Activated CD4-positive, alpha-beta T cell treated with anti-CD3 and anti-CD28 coated beads, Interleukin-2, Interleukin-6, amounts not matched to agents 100 ng/mL and 50 ng/mL, durations not matched to agents 16 hours and 8 hours (primary cell): ENCODE measurements at regions not wholly inside any gene's neighbourhood (a gene's known extent, or its start where the extent isn't known, plus 50 kb on each side); places are given as distances from the start of the nearest gene placed in this dataset.

ENCODE experiments used
- DNase-seq: peaks from one replicate; pipeline ENCODE4 v3.0.0-alpha.2; 2020

DNA sequence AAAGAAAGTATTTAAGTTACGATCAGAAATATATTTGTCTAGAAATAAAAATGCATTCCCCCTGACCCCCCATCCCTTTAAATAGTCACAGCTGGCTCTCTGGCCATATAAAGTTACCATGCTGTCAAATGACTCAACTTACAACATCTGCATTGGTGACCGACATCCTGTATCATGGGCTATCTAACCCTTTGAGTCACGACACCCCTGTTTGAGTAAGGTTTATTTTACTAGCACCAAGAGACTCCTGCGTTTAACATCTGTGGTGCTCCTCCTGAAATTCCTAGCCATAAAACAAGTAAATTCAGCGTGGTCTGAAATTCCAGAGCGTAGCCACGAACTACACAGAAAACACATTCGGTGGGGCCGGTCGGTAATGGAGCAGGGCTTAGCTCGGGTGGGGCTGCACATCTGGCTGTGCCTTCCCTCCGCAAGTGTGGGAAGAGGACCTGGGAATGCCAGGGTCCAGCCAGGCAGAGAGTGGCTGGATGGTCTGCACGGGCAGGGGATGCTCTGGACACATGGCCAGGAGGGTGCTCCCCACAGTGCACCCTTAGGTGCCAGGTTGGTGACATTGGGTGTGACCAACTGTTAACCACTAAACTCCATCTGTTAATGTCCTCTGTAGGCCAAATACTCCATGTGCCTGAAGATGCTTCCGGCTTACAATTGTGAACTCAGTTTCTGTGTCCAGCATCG lies 53.0 kb upstream of the CLDN14 start:
- no peak for DNase-seq

DNA sequence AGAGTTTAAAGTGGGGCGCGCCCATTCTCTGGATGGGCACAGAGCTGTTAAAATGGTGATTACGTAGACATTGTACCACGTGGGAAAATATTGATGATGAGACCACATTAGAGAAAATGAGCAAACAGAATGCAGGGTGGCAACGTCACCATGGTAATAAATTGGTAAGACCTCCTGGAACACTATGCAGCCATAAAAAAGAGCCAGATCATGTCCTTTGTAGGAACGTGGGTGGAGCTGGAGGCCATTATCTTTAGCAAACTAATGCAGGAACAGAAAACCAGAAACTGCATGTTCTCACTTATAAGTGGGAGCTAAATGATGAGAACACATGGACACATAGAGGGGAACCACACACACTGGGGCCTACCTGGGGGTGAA lies 53.5 kb upstream of the CLDN14 start:
- DNase-seq: no peak

DNA sequence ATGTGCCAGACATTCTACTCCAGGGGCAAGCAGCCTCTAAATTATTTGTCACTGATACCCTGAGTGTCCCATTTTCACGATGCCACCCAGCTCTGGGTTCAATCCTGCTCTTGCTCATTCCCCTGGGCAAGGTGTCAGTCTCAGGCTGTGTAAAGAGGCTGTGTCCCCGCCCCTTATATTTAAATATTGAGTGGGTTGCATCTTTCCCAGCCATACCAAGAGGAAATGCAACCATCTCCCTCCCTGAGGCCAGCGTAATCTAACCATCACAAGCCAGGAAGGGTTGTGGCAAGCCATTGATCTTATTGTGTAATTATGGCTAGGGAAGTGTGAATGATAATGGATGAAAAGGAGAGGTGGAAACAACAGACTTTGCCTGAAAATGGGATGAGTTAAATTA lies 54.7 kb upstream of the CLDN14 start:
- no peak for DNase-seq

DNA sequence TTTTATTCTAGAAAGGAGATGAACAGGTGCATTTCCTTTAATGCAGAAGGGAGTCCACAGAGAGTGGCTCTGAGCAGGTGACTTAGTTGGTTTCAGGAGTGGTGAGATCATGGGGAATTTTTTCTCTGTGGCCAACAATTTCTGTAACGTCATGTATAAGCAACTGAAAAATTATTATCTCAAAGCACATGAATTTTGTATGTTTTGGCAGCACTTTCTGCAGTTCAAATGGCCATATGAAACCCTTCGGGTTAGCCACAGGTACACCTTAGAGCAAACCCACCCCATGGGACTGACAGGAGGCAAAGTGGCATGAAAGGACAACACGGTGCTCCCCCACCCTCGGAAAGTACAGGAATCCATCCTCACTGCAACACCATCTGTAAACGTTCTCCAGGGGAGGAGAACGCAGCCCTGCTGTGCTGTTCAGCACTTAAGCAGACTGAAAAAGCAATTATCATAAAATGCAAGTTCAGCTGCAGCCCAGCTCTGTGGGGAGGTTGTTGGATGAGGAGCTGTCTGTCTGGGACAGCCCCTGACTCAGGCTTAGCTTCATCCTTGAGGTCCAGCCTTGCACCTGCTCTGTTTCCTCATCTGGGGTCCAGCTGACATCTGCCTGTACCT lies 55.8 kb upstream of the CLDN14 start:
- DNase-seq: no peak

DNA sequence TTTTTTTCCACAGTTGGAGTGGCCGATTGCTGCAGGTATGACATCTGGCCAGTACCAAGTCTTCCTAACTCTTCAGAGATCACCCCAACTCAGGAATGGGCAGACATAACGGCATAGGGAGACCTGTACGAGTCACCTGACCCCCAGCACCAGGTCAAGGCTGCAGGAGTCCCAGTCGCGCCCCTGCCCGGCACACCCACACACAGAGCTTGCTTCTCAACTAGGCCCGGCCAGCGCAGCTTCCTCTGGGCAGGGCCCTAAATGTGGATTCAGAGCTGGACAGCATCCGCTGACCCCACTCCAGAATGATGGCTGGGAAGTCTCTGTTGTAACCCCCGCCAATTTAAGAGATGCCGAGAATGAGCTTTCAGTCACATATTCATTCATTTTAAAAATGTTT lies 58.8 kb upstream of the CLDN14 start:
- no peak for DNase-seq

DNA sequence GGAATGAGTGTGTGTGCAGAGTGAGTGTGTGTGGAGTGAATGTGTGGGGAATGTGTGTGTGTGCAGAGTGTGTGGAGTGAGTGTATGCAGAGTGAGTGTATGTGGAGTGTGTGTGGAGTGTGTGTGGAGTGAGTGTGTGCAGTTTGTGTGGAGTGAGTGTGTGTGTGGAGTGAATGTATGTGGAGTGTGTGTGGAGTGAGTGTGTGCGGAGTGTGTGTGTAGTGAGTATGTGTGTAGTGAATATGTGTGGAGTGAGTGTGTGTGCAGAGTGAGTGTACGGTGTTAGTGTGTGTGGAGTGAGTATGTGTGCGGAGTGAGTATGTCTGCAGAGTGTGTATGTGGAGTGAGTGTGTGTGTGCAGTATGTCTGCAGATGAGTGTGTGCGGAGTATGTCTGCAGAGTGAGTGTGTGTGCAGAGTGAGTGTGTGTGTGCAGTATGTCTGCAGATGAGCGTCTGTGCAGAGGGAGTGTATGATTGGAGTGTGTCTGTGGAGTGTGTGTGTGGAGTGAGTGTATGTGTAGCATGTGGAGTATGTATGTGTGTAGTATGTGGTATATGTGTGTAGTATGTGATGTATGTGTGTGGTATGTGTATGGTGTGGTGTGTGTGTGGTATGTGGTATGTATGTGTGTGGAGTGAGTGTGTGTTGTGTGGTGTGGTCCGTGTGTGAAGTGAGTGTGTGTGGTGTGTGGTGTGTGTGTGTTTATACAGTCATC lies 59.7 kb upstream of the CLDN14 start:
- no peak for DNase-seq

DNA sequence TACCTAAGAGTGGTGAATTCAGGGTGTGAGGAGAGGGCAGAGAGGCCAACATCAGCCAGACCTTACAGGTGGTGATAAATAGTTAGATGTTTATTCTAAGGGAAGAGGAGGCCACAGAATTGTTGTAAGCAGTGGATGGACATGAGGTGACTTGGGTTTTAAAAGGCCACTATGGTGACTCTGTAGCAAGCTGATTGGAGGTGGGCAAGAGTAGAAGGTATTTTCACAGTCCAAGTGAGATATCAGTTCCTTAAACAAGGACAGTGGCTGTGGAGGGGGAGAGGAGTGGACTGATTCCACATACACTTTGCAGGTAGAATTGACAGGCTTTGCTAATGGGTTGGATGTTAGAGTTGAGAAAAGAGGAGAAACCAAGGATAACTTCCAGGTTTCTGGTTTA lies 60.8 kb upstream of the CLDN14 start:
- DNase-seq: no peak

DNA sequence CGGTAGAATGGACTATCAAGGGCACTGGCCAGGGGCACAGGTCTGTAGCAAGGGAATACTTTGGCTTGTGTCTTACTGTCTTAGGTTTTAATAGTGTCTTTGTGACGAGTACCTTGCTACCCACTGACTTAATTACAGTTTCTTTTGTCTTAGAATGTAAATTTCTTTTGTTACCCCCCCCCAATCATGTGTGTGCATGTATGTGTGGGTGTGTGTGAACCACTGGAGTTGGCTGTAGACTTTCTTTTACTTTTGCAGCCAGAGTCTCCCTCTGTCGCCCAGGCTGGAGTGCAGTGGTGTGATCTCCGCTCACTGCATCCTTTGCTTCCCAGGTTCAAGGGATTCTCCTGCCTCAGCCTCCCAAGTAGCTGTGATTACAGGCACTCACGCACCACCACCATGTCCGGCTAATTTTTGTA lies 61.8 kb upstream of the CLDN14 start:
- DNase-seq: no peak

DNA sequence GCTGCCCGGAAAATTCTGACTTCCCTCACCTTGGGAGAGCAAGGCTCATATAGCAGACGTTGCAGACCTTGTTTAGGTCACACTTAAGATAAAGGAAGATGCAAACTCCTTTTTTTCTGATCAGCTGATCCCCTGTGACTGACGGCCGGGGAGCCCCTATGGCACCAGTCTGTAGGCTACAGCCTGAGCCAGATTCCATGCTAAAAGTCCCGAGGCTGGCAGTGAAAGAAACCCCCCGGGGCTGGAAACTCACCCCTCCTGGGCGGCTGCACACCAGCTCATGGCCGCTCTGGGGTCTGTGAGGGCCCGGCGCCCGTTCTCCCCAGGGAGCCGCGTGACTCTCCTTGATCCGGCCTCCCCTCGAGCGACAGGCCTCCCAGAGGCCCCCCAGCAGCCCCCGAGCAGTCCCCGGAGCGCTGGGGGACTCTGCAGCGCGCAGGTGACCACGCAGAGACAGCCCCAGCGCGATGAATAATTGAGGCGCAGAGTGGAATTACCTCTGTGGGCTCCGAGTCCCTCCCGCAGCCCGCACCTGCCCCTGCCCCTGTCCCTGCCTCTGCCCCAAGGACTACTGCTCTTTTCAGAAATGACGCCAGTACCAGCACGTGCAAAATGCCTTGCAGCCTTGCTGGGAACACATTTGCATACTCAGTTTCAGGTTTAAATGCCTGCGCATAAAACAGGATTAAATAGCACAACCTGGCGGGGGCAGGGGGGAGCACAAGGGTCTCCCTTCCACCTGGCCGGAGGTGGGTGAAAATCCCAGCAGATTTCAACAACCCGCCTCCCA lies 62.6 kb upstream of the CLDN14 start:
- peak; percentile 18 for DNase-seq

DNA sequence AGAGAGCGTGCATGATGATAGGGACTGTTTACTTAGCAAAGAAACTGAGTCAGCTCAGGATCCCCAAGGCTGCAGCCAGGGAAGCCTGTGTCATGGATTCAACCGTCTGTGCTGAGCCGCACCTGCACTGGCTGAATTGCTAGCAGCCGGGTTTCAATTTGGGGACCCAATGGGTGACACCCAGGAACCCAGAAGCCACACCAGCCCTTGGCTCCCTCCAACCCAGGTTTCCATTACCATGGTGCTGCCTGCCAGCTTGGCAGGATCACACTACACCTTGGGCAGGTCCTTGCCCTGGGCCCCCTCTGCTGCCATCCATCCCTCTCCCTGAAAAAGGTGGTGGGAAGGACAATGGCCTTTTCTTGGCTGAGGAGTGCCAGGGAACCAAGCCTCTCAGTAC lies 64.0 kb upstream of the CLDN14 start:
- DNase-seq: no peak

DNA sequence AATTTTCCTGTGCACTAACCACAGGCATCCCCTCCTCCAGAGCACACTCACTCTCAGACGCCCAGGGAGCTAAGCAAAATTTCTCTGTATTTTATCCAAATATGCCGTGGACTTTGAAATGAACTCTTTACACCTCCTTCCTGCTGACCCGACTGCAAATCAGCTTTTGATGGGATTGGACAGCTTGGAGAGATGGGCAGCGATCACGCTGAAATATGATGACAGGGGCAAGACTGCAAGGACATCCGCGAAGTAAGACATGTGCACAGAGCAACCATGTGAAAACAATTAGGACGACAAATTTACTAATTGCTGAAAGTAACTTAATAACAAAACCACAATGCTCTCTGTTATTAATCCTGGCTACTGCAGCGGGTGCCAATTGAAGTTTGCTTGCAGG lies 64.6 kb upstream of the CLDN14 start:
- no peak for DNase-seq

DNA sequence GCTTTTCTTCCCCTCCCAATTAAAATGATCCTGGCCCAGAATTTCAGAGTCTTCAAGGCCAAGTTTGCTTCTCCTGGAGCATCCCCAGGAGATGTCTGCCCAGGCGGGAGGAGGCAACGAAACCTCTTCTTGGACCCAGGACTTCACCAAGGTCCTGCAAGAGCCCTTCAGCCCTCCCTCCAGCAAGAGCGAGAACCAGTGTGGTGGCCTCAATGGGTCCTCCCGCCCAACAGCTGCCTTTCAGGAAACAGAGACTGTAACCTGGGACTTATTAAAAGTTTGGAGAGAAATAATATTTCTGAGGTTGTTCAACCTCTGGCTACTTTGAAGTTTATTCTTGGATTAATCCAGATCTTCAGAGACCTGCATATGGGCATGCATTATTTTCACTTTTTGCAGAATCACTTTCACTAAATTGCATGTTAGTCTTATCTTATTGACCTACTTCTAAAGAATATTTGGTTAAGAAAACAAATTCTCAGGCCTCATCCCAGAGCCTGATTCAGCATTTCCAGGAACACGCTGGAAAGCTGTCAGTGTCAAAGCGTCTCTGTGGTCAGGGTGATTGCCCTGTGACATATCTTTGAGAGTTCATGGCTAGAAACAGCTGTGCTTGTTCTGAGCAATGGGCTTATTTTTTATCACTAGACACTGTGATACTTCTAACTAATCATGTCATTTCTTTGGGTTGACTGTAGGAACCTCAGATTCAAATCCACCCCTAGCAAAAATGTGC lies 66.0 kb upstream of the CLDN14 start:
- no peak for DNase-seq

DNA sequence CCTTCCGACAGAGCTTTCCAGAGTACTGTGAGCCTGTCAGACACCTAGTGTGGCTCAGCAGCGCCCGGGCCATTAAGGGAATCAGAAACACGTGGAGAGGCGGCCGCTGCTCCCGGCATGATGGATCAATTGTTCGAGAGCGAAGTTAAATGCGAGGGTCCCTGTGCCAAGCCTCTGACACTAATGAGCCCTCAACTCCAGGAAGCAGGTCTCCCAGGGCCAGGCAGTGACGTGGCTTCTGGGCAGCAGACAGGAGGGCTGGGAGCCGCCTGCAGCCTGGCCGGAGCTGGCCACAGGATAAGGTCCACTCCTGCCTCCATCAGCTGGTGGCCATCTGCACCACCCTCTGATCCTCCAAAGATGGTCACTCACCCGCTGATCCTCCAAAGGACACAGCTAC lies 67.5 kb upstream of the CLDN14 start:
- no peak for DNase-seq

DNA sequence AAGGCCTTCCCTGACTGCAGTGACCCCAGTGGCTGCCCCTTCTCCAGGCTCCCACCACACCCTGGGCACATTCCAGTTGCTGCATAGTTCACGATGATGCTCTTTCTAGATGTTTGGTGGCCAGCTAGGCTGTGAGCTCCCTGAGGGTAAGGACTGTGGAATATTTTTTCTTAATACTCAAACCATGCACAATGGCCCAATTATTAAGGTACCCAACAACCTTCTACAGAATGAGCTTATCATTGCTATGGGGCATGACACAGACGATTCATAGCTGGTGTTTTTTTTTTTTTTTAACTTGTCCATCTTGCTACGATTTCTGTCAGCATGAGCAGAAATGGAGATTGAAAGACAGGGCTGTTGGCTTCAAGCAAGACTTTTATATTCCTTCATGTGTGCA lies 68.9 kb upstream of the CLDN14 start:
- DNase-seq: no peak

DNA sequence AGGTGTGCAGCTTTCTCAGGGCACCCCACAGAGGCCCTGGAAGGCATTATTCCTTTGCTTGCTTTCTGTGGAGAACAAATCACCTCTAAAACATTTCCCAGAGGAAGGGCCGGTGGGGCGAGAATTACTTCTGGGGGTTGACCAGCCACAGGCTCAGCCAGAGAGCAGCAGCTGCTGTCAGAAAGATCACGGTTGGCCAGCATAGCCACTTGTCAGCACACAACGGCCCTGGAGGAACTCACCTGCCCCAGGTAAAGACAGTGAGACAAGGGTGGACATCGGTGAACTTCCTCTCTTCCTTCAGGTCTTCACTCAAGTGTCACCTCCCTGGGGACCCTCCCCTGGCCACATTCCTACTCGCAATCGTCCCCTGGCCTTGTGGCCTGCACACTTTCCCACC lies 69.5 kb upstream of the CLDN14 start:
- DNase-seq: no peak

DNA sequence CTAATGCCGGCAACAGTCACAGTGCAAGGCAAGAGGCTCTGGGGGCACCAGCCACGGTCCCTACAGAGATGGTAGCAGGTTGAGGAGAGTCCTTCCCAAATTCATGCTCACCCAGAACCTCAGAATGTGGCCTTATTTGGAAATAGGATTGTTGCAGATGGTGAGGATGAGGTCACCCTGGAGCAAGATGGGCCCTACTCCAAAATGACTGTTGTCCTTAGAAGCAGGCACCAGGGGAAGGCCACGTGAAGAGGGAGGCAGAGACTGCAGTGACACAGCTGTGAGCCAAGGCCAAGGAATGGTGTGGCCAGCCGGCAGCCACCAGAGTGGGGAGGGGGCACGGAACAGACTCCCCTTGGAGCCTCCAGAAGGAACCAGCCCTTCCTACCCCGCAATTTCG lies 70.8 kb upstream of the CLDN14 start:
- DNase-seq: no peak

DNA sequence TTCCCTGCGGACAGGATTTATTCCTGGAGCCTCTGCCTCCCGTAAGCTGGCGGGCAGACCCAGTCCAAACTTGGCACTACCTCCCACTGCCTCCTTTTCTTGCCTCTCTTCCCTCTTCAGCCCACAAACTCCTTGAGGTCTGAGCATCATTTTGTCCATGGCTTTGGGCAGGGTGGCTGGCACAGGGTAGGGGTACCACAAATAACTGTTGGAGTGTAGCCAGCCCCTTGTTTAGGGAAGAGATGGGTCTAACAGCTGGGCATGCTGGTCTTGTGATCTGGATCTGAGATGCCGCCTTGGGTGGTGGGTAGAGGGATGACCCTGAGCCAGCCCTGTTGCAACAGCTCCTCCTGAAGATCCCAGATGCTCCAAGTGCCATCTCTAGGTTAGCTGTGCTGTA lies 71.4 kb upstream of the CLDN14 start:
- DNase-seq: no peak

DNA sequence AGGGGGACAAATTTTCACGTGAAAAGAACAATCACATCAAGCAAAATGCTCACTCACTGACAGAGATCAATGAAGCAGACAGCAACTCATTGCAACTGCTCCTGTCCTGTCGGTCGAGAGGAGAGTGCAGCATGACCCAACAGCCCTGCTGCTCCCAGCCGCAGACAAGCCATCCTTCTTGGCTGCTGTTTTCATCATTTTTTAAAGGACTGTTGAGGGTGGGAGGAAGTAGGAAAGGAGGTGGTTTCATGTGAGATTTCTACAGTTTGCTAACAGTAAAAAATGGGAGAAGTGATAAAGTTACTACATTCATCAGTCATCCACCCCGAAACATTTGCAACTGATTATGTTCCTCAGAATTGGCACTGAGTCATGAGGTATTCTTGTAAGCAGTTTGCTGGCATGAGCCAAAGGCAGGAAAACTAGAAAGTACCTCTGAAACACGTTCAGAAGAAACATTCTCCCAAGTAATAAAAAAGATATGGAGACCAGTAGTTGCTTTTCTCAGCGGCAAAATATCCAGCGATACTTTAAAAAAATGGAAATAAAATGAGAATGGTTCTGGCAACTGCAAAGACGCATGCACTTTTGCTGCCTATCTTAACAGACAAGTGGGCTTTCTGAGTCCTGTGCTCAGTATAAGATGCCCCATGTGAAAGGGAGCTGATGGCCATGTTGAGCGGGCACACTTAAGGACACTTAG lies 72.0 kb upstream of the CLDN14 start:
- DNase-seq: no peak

DNA sequence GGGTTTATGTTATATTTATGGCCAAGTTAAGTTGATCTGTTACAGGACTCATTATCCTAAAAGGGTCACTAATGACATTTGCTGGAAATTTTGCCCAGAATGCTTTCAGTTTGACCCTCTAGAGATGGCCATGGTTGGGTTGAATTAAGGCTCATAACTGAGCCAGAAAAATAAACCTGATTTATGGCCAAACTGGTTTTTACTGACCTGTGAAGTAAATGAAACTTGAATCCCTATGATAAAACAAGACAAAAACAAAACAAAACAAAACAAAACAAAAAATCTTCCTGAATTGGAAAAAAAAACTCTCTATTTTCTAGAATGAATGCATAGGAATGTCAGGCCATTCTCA lies 72.5 kb upstream of the CLDN14 start:
- DNase-seq: no peak

DNA sequence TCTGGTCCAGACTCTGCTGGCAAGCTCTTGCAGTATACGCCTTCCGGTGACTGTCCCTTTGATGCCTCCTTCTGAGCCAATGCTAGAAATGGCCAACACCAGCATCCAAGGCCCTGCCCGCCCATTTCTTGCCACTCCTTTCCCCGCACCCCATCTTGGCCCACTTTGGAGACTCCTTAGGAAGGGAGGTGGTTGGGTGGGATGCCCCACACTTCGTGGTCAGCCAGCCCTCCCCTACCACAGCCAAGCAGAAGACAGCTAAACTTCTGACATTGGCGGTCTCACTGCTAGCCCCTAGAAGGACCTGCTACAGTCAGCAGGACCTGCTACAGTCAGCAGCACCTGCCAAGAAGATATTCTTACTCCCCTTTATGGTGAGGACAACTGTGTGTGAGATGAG lies 73.5 kb upstream of the CLDN14 start:
- DNase-seq: no peak

DNA sequence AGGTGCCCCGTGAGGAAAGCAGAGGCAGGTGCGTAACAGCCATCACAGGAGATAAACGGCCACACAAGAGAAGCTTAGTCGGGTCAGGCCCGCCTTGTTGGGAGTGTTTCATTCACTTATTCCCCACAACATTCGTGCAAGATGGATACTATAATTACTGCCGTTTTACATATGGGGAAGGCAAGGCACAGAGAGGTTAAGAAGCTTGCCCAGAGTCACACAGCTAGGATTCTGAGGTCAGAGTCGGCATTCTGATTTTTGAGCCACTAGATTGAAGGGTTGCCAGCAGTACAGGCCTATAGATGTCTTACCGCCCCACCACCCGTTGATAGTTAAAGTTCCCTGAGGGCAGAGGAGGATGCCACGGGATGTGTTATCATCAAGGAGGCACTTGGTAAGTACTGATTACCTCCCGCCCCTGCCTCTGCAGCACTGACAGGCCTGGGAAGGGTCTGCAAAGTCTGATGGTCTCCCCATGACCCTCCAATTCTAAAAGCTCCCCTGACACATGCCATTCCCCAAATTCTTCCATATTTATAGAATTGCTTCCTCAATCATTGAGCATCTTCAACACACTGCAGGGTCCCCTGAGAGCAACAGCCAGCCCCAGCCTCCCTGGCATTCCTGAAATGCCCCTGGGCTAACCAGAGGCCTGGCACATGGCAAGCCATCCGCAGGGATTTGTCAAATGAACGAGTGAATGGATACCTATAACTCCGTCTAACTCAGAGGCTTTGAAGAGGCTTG lies 74.7 kb upstream of the CLDN14 start:
- DNase-seq: no peak
